Motor neuron (in vitro differentiated cells): ENCODE measurements at regions not wholly inside any gene's neighbourhood (a gene's known extent, or its start where the extent isn't known, plus 50 kb on each side); places are given as distances from the start of the nearest gene placed in this dataset.

Experiments
- ATAC-seq, 8 experiments: fragments of 200-7000 bp; cut with Tn5 transposase; replicated peaks in 6 of 8; 2 replicates each; pipeline ENCODE4 v1.8.0; 2021; ENCODE audit warnings: mild to moderate bottlenecking in 8 of 8, moderate library complexity in 8 of 8
- H3K27ac ChIP-seq, 2 donors: fragments of 250-450 bp; sonication (Bioruptor Pico); 2 replicates each; pipeline ENCODE4 v1.9.0; 2021; ENCODE audit warnings: antibody characterized with exemption in 2 of 2, mild to moderate bottlenecking in 2 of 2, moderate library complexity in 1 of 2
- H3K4me1 ChIP-seq, 2 donors: fragments of 250-450 bp; sonication (Bioruptor Pico); replicated peaks in 1 of 2; 2 replicates each; pipeline ENCODE4 v1.6.1; 2021; ENCODE audit warnings: antibody characterized with exemption in 2 of 2, mild to moderate bottlenecking in 2 of 2, moderate library complexity in 1 of 2
- H3K4me3 ChIP-seq, 5 donors: fragments of 250-450 bp; sonication (Bioruptor Pico); 2 replicates each; pipeline ENCODE4 v1.9.0; 2021; ENCODE audit warnings: antibody characterized with exemption in 5 of 5, mild to moderate bottlenecking in 5 of 5, moderate library complexity in 4 of 5
- WGBS, 10 experiments: fragments of 450-650 bp; shearing (Covaris generic); methylation state at CpG; one replicate each; pipeline ENCODE4 v1.0.0; 2022; 5-methylcytosine and 5-hydroxymethylcytosine counted together
- in situ Hi-C, 9 experiments: fragments of 400-800 bp; cut with MboI; loops; one replicate each; pipeline ENCODE4 v1.15.0; 2021; ENCODE audit warnings: low sequenced_read_pairs in 9 of 9, low pct_unique_long_range_greater_than_20kb in 2 of 9; ENCODE audit not compliant: unreplicated experiment in 9 of 9

GRCh38 chr2:75337016-75337415 is 137.7 kb upstream of the TACR1 start:
- Histone ChIP-seq H3K27ac (no peak overlapping the region), H3K4me1 (peaks cover 0 to 17% of the 10 kb centered on the region in 2 donors), H3K4me3 (no peak overlapping the region)
- WGBS, 10 experiments, result 38 to 100% (median 88%) methylated on average over 1 to 5 of the region's 5 CpGs
- ATAC-seq, result no peak
- in situ Hi-C loops, result no loop called here

- H3K27ac ChIP-seq, result no peak overlapping the region
- 71 to 100% (median 89%) methylated on average over 1 to 3 of the region's 3 CpGs; no CpG with 5 or more reads in 2 of the 10 experiments for WGBS, 10 experiments
- in situ Hi-C loops, result no loop called here
- no peak overlapping the region for H3K4me3 ChIP-seq
- no peak for ATAC-seq
- peaks cover 0 to 15% of the 10 kb centered on the region in 2 donors for H3K4me1 ChIP-seq
Observed at GRCh38 chr2:75336451-75336850, 137.1 kb upstream of the TACR1 start.

- H3K27ac ChIP-seq, result no peak overlapping the region
- no peak overlapping the region for H3K4me3 ChIP-seq
- H3K4me1 ChIP-seq, result peaks cover 0 to 8% of the 10 kb centered on the region in 2 donors
- WGBS, 10 experiments, result 77 to 100% (median 88%) methylated on average over 1 to 5 of the region's 6 CpGs; no CpG with 5 or more reads in 2 of the 10 experiments
- ATAC-seq, result no peak
- in situ Hi-C loops, result no loop called here
Observed at GRCh38 chr2:75334076-75334475, 134.8 kb upstream of the TACR1 start.

GRCh38 chr2:75333646-75334045 is 134.3 kb upstream of the TACR1 start:
- no peak overlapping the region for H3K27ac ChIP-seq
- peaks cover 0 to 8% of the 10 kb centered on the region in 2 donors for H3K4me1 ChIP-seq
- 60 to 100% (median 83%) methylated on average over 1 to 2 of the region's 2 CpGs; no CpG with 5 or more reads in 4 of the 10 experiments for WGBS, 10 experiments
- ATAC-seq, result no peak
- in situ Hi-C loops, result no loop called here
- no peak overlapping the region for H3K4me3 ChIP-seq

GRCh38 chr2:75328156-75328555 is 128.8 kb upstream of the TACR1 start:
- ATAC-seq, result no peak
- Histone ChIP-seq H3K4me3 (no peak overlapping the region), H3K4me1 (peaks cover 0 to 13% of the 10 kb centered on the region in 2 donors), H3K27ac (no peak overlapping the region)
- WGBS, 10 experiments, result 40 to 100% (median 98%) methylated on average over 1 to 4 of the region's 7 CpGs; no CpG with 5 or more reads in 4 of the 10 experiments
- in situ Hi-C loops, result no loop called here

GRCh38 chr2:75327334-75327733 is 128.0 kb upstream of the TACR1 start:
- H3K4me1 ChIP-seq, result peaks cover 0 to 13% of the 10 kb centered on the region in 2 donors
- no peak overlapping the region for H3K27ac ChIP-seq
- in situ Hi-C loops, result no loop called here
- WGBS, 10 experiments, result 36 to 100% (median 80%) methylated on average over 1 to 6 of the region's 7 CpGs; no CpG with 5 or more reads in 1 of the 10 experiments
- H3K4me3 ChIP-seq, result no peak overlapping the region
- no peak for ATAC-seq

GRCh38 chr2:75326645-75327044 is 127.3 kb upstream of the TACR1 start:
- 83 to 100% (median 100%) methylated on average over 1 to 2 of the region's 2 CpGs; no CpG with 5 or more reads in 5 of the 10 experiments for WGBS, 10 experiments
- in situ Hi-C loops, result no loop called here
- no peak for ATAC-seq
- H3K4me1 ChIP-seq, result peaks cover 4 to 17% of the 10 kb centered on the region in 2 donors
- no peak overlapping the region for H3K4me3 ChIP-seq
- no peak overlapping the region for H3K27ac ChIP-seq

GRCh38 chr2:75325594-75325993 is 126.3 kb upstream of the TACR1 start:
- Histone ChIP-seq H3K4me1 (peaks cover 13 to 27% of the 10 kb centered on the region in 2 donors), H3K27ac (no peak overlapping the region), H3K4me3 (no peak overlapping the region)
- ATAC-seq, result no peak
- WGBS, 10 experiments, result 100% methylated on average over 1 of the region's 1 CpG; no CpG with 5 or more reads in 6 of the 10 experiments
- in situ Hi-C loops, result no loop called here

GRCh38 chr2:75324861-75325284 is 125.6 kb upstream of the TACR1 start:
- Histone ChIP-seq H3K4me1 (peaks cover 13 to 30% of the 10 kb centered on the region in 2 donors), H3K27ac (no peak overlapping the region), H3K4me3 (no peak overlapping the region)
- peak in 4 of 8 experiments; percentile 25 to 81 (median 80) for ATAC-seq
- in situ Hi-C loops, result no loop called here

GRCh38 chr2:75324141-75324540 is 124.8 kb upstream of the TACR1 start:
- 90 to 100% (median 100%) methylated on average over 2 of the region's 2 CpGs; no CpG with 5 or more reads in 5 of the 10 experiments for WGBS, 10 experiments
- in situ Hi-C loops, result no loop called here
- no peak for ATAC-seq
- Histone ChIP-seq H3K4me3 (no peak overlapping the region), H3K27ac (no peak overlapping the region), H3K4me1 (peaks cover 13 to 30% of the 10 kb centered on the region in 2 donors)

- Histone ChIP-seq H3K4me1 (peaks cover 13 to 30% of the 10 kb centered on the region in 2 donors), H3K4me3 (no peak overlapping the region), H3K27ac (peak overlapping the region; percentile 3 to 66)
- in situ Hi-C loops, result no loop called here
- ATAC-seq, result peak in 5 of 8 experiments; percentile 50 to 71 (median 57)
- WGBS, 10 experiments, result 0 to 45% (median 29%) methylated on average over 1 to 2 of the region's 2 CpGs; no CpG with 5 or more reads in 6 of the 10 experiments
Observed at GRCh38 chr2:75321599-75321922, 122.2 kb upstream of the TACR1 start.

GRCh38 chr2:75320898-75321598 is 121.7 kb upstream of the TACR1 start:
- peak overlapping the region; percentile 3 to 66 for H3K27ac ChIP-seq
- ATAC-seq, result no peak
- WGBS, 10 experiments, result 0 to 100% (median 63%) methylated on average over 1 to 3 of the region's 4 CpGs; no CpG with 5 or more reads in 1 of the 10 experiments
- peaks cover 13 to 30% of the 10 kb centered on the region in 2 donors for H3K4me1 ChIP-seq
- H3K4me3 ChIP-seq, result no peak overlapping the region
- in situ Hi-C loops, result no loop called here

- in situ Hi-C loops, result no loop called here
- Histone ChIP-seq H3K4me3 (no peak overlapping the region), H3K27ac (no peak overlapping the region), H3K4me1 (peaks cover 13 to 24% of the 10 kb centered on the region in 2 donors)
- WGBS, 10 experiments, result 71 to 100% (median 88%) methylated on average over 1 to 2 of the region's 2 CpGs; no CpG with 5 or more reads in 4 of the 10 experiments
- no peak for ATAC-seq
Observed at GRCh38 chr2:75319951-75320350, 120.6 kb upstream of the TACR1 start.

GRCh38 chr2:75317802-75318201 is 118.5 kb upstream of the TACR1 start:
- ATAC-seq, result no peak
- no peak overlapping the region for H3K4me3 ChIP-seq
- H3K27ac ChIP-seq, result no peak overlapping the region
- WGBS, 10 experiments, result 43 to 100% (median 100%) methylated on average over 1 of the region's 1 CpG; no CpG with 5 or more reads in 3 of the 10 experiments
- peaks cover 13 to 18% of the 10 kb centered on the region in 2 donors for H3K4me1 ChIP-seq
- in situ Hi-C loops, result no loop called here
